Upper lobe of left lung (tissue), 4 donors: ENCODE measurements at regions not wholly inside any gene's neighbourhood (a gene's known extent, or its start where the extent isn't known, plus 50 kb on each side); places are given as distances from the start of the nearest gene placed in this dataset.

Experiments used
- CTCF ChIP-seq, 6 experiments: fragments of 450-650 bp in 4 of 6; fragments of 200-600 bp in 2 of 6; sonication (generic) in 2 of 6; IDR thresholded peaks; one replicate each; pipeline ENCODE4 v1.5.1; 2016 to 2019; ENCODE audit warnings: antibody characterized with exemption in 6 of 6
- EP300 ChIP-seq, 4 donors: sonication (generic); formaldehyde crosslinking; IDR thresholded peaks; one replicate each; pipeline ENCODE4 v1.5.1; 2017; ENCODE audit warnings: antibody characterized with exemption in 4 of 4, control low read depth in 2 of 4
- POLR2AphosphoS5 ChIP-seq, 2 donors: sonication (generic); formaldehyde crosslinking; IDR thresholded peaks; one replicate each; pipeline ENCODE4 v1.5.1; 2017; ENCODE audit warnings: antibody characterized with exemption in 2 of 2

GRCh38 chr10:113300201-113300600, 252.7 kb upstream of the HABP2 start:
- TF ChIP-seq CTCF (IDR thresholded peaks at IDR 0.05): no peak
- no peak for TF ChIP-seq EP300 (IDR thresholded peaks at IDR 0.05)
- TF ChIP-seq POLR2AphosphoS5 (IDR thresholded peaks at IDR 0.05): no peak
